Mesenchymal stem cell (in vitro differentiated cells and primary cell): ENCODE measurements at regions not wholly inside any gene's neighbourhood (a gene's known extent, or its start where the extent isn't known, plus 50 kb on each side); places are given as distances from the start of the nearest gene placed in this dataset.
"Not testable (repeated sequence)": the region's sequence is repeated elsewhere in the genome, so short reads cannot be mapped to it uniquely, and the experiment has no call there.

ENCODE experiments used
- DNase-seq: peaks from one replicate; pipeline ENCODE4 v3.0.0-alpha.2; 2013
- H2AFZ ChIP-seq: one replicate; pipeline ENCODE4 v1.6.1; 2013; ENCODE audit warnings: low read depth, mild to moderate bottlenecking, control low read depth, inconsistent platforms, low read length, moderate library complexity
- H2AK5ac ChIP-seq: 2 replicates; pipeline ENCODE4 v1.6.1; 2013; ENCODE audit warnings: low read length, moderate library complexity, mild to moderate bottlenecking, inconsistent platforms; ENCODE audit not compliant: severe bottlenecking
- H2BK120ac ChIP-seq: one replicate; pipeline ENCODE4 v1.6.1; 2013; ENCODE audit warnings: low read depth, mild to moderate bottlenecking, inconsistent platforms, low read length, moderate library complexity
- H2BK12ac ChIP-seq, 2 experiments: one replicate each; pipeline ENCODE4 v1.6.1; 2013; ENCODE audit warnings: inconsistent platforms in 2 of 2, low read length in 2 of 2, mild to moderate bottlenecking in 2 of 2, moderate library complexity in 2 of 2, control low read depth in 1 of 2
- H2BK15ac ChIP-seq: one replicate; pipeline ENCODE4 v1.6.1; 2013; ENCODE audit warnings: mild to moderate bottlenecking, low read depth, inconsistent platforms; ENCODE audit not compliant: poor library complexity, severe bottlenecking
- H2BK5ac ChIP-seq: 2 replicates; pipeline ENCODE4 v1.6.1; 2013; ENCODE audit warnings: low read depth, mild to moderate bottlenecking, low read length, control low read depth, inconsistent platforms; ENCODE audit not compliant: poor library complexity, severe bottlenecking
- H3K14ac ChIP-seq, 2 experiments: one replicate each; pipeline ENCODE4 v1.6.1; 2013; ENCODE audit warnings: inconsistent platforms in 2 of 2, low read length in 2 of 2, control low read depth in 1 of 2, mild to moderate bottlenecking in 1 of 2, moderate library complexity in 1 of 2
- H3K18ac ChIP-seq, 2 experiments: one replicate each; pipeline ENCODE4 v1.6.1; 2013; ENCODE audit warnings: inconsistent platforms in 2 of 2, low read length in 2 of 2, control low read depth in 1 of 2, low read depth in 1 of 2, mild to moderate bottlenecking in 1 of 2
- H3K23ac ChIP-seq, 2 experiments: one replicate each; pipeline ENCODE4 v1.6.1; 2013; ENCODE audit warnings: inconsistent platforms in 2 of 2, low read length in 2 of 2, mild to moderate bottlenecking in 2 of 2, moderate library complexity in 2 of 2, control low read depth in 1 of 2
- H3K27ac ChIP-seq: 2 replicates; pipeline ENCODE4 v1.5.1; 2013; ENCODE audit warnings: mild to moderate bottlenecking, moderate library complexity, low read length, control low read depth, inconsistent platforms; ENCODE audit not compliant: poor library complexity, severe bottlenecking
- H3K27me3 ChIP-seq, 2 experiments: 2 replicates each; pipeline versions ENCODE4 v1.6.1 to v1.7.0; 2013; ENCODE audit warnings: low read length in 2 of 2, mild to moderate bottlenecking in 2 of 2, moderate library complexity in 2 of 2, control low read depth in 1 of 2, inconsistent platforms in 1 of 2; ENCODE audit not compliant: control insufficient read depth in 1 of 2, insufficient read depth in 1 of 2
- H3K36me3 ChIP-seq, 2 experiments: 2 replicates each; pipeline versions ENCODE4 v1.6.1 to v1.7.0; 2013; ENCODE audit warnings: low read length in 2 of 2, control low read depth in 1 of 2, inconsistent platforms in 1 of 2, low read depth in 1 of 2, mild to moderate bottlenecking in 1 of 2; ENCODE audit not compliant: insufficient read depth in 2 of 2, control insufficient read depth in 1 of 2
- H3K4ac ChIP-seq, 2 experiments: one replicate each; pipeline ENCODE4 v1.6.1; 2013; ENCODE audit warnings: inconsistent platforms in 2 of 2, low read length in 2 of 2, mild to moderate bottlenecking in 2 of 2, moderate library complexity in 2 of 2, control low read depth in 1 of 2, low read depth in 1 of 2
- H3K4me1 ChIP-seq: 2 replicates; pipeline ENCODE4 v1.6.1; 2013; ENCODE audit warnings: low read depth, low read length, control low read depth; ENCODE audit not compliant: control insufficient read depth, insufficient read depth
- H3K4me2 ChIP-seq: 2 replicates; pipeline ENCODE4 v1.6.1; 2013; ENCODE audit warnings: low read length, mild to moderate bottlenecking, inconsistent platforms; ENCODE audit not compliant: poor library complexity, severe bottlenecking
- H3K4me3 ChIP-seq, 2 experiments: 2 replicates each; pipeline versions ENCODE4 v1.5.1 to v1.7.0; 2013; ENCODE audit warnings: low read length in 2 of 2, mild to moderate bottlenecking in 2 of 2, control low read depth in 1 of 2, low read depth in 1 of 2; ENCODE audit not compliant: insufficient read depth in 1 of 2
- H3K79me1 ChIP-seq: replicated peaks from 2 replicates; pipeline ENCODE4 v1.6.1; 2013; ENCODE audit warnings: mild to moderate bottlenecking, control low read depth, low read length, inconsistent platforms; ENCODE audit not compliant: poor library complexity, severe bottlenecking
- H3K9ac ChIP-seq: 2 replicates; pipeline ENCODE4 v1.7.0; 2013; ENCODE audit warnings: mild to moderate bottlenecking, low read length, moderate library complexity
- H3K9me3 ChIP-seq: 2 replicates; pipeline ENCODE4 v1.7.0; 2013; ENCODE audit warnings: mild to moderate bottlenecking, low read length; ENCODE audit not compliant: control insufficient read depth
- H4K8ac ChIP-seq: one replicate; pipeline ENCODE4 v1.6.1; 2013; ENCODE audit warnings: inconsistent platforms, mild to moderate bottlenecking, low read length, moderate library complexity
- H4K91ac ChIP-seq: one replicate; pipeline ENCODE4 v1.6.1; 2013; ENCODE audit warnings: mild to moderate bottlenecking, low read length, inconsistent platforms
- whole genome bisulfite sequencing: methylation state at CpG from one replicate; pipeline ENCODE4 v1.1.7; 2013; ENCODE audit warnings: mixed read lengths; 5-methylcytosine and 5-hydroxymethylcytosine counted together

- not testable (repeated sequence) for H3K4me1 ChIP-seq, H3K23ac ChIP-seq, H3K36me3 ChIP-seq, H3K4me2 ChIP-seq, H3K9ac ChIP-seq, H4K91ac ChIP-seq, H4K8ac ChIP-seq, H3K79me1 ChIP-seq, H3K18ac ChIP-seq, H2BK5ac ChIP-seq, H2BK15ac ChIP-seq, H3K9me3 ChIP-seq, H2AK5ac ChIP-seq, H2BK120ac ChIP-seq, H3K4me3 ChIP-seq, H3K27me3 ChIP-seq, H3K27ac ChIP-seq, H3K14ac ChIP-seq, DNase-seq, H2AFZ ChIP-seq, H2BK12ac ChIP-seq, H3K4ac ChIP-seq
- 80% methylated on average over 8 of the region's 10 CpGs for WGBS
These were observed 187.5 kb downstream of the TMEM121 start for GRCh38 chr14:105713836-105714235.

- H2BK15ac ChIP-seq, H3K4me1 ChIP-seq, H2BK12ac ChIP-seq, H2AK5ac ChIP-seq, H3K18ac ChIP-seq, H3K4me2 ChIP-seq, H3K27ac ChIP-seq, H3K4ac ChIP-seq, H3K79me1 ChIP-seq, H4K8ac ChIP-seq, H3K4me3 ChIP-seq, H3K36me3 ChIP-seq, H2BK5ac ChIP-seq, H3K27me3 ChIP-seq, H3K23ac ChIP-seq, H2BK120ac ChIP-seq, H3K9me3 ChIP-seq, H4K91ac ChIP-seq, DNase-seq, H2AFZ ChIP-seq, H3K14ac ChIP-seq, H3K9ac ChIP-seq: not testable (repeated sequence)
- 67% methylated on average over 1 of the region's 7 CpGs for WGBS
These were observed 192.4 kb downstream of the TMEM121 start for GRCh38 chr14:105718787-105719186.

GRCh38 chr14:105720106-105720505 is 193.7 kb downstream of the TMEM121 start:
- H3K4me1 ChIP-seq, H3K27ac ChIP-seq, H3K9ac ChIP-seq, H3K14ac ChIP-seq, H2AFZ ChIP-seq, H3K4ac ChIP-seq, H4K8ac ChIP-seq, H3K9me3 ChIP-seq, H3K4me2 ChIP-seq, DNase-seq, H3K18ac ChIP-seq, H2BK12ac ChIP-seq, H3K23ac ChIP-seq, H2BK120ac ChIP-seq, H3K79me1 ChIP-seq, H3K27me3 ChIP-seq, H3K4me3 ChIP-seq, H2BK5ac ChIP-seq, H4K91ac ChIP-seq, H3K36me3 ChIP-seq, H2BK15ac ChIP-seq, H2AK5ac ChIP-seq: not testable (repeated sequence)
- WGBS, result no CpG with 5 or more reads among the region's 12 CpGs

GRCh38 chr14:105720852-105721601 is 194.6 kb downstream of the TMEM121 start:
- 70% methylated on average over 1 of the region's 23 CpGs for WGBS
- H3K9ac ChIP-seq, H3K27me3 ChIP-seq, H3K79me1 ChIP-seq, H3K36me3 ChIP-seq, H3K18ac ChIP-seq, H3K23ac ChIP-seq, H2BK15ac ChIP-seq, DNase-seq, H4K91ac ChIP-seq, H3K27ac ChIP-seq, H3K9me3 ChIP-seq, H2BK12ac ChIP-seq, H3K14ac ChIP-seq, H3K4me3 ChIP-seq, H2BK120ac ChIP-seq, H2AK5ac ChIP-seq, H3K4me2 ChIP-seq, H4K8ac ChIP-seq, H3K4ac ChIP-seq, H2AFZ ChIP-seq, H3K4me1 ChIP-seq, H2BK5ac ChIP-seq: not testable (repeated sequence)
